CD4-positive, alpha-beta T cell treated with Interleukin-15 for 4 hours (primary cell): ENCODE measurements at regions not wholly inside any gene's neighbourhood (a gene's known extent, or its start where the extent isn't known, plus 50 kb on each side); places are given as distances from the start of the nearest gene placed in this dataset.
"Not testable (repeated sequence)": the region's sequence is repeated elsewhere in the genome, so short reads cannot be mapped to it uniquely, and the experiment has no call there.

Experiments
- DNase-seq: peaks from one replicate; pipeline ENCODE4 v3.0.0-alpha.2; 2020; ENCODE audit warnings: low spot score

DNA sequence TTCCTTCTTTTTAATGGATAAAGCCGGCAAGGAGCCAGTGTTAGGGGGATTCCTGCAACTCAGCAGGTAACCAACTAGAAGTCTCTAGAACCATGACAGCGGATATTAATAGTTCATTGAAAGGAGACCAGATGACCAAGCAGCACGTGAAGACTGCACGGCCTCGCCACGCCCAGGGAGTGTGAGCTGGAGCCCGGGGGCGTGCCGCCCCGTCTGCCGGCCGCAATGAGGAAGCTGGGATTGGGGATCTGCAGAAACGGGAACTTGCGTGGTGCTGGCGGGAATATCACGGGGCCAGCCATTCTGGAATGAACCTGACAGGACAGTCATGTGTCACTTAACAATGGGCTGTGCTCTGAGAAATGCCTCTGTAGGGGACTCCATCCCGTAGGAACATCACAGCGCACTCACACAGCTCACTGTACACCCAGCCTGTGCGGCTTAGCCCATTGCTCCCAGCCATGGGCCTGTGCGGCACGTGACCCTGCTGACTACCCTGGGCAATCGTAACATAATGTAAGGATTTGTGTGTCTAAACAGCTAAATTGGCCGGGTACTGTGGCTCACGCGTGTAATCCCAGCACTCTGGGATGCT, 4092.8 kb upstream of the TPTE start:
- not testable (repeated sequence) for DNase-seq

DNA sequence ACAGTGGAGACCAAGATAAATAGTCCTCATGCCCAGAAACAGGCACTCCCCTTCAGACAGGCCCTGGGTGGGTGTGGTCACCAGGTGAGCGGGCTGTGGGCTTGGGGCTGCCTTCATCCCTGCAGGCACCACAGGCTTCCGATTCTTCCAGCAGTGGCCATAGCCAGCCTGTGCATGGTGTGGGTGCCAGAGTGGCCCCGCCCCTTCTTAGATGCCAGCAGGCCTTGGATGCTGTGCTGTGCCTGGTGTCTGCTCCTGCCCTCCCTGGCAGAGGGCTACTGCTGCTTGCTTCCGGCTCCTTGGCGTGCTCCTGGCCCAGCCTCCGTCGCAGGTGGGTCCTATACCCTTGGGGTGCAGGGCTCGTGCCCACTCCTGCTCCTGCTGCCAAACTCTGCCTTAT, 4091.5 kb upstream of the TPTE start:
- not testable (repeated sequence) for DNase-seq

DNA sequence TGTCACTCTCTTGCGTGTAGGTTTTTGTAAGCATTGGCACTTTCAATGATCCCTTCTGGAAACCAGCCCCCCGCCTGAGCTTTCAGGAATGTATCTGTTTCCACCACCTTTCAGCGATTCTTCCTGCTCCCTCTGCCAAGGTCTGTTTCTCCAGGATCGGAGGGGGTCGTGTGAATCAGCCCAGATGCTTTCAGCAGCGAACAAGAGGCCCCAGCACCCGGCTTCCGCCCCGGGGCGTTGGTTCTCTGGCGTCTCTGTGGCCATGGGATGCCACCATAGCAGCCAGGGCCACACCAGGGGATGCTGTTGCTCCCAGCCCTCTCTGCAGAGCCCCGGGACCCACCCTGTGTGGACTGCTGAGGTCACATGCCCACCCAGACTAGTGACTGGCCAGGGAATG, 4088.2 kb upstream of the TPTE start:
- DNase-seq = not testable (repeated sequence)

DNA sequence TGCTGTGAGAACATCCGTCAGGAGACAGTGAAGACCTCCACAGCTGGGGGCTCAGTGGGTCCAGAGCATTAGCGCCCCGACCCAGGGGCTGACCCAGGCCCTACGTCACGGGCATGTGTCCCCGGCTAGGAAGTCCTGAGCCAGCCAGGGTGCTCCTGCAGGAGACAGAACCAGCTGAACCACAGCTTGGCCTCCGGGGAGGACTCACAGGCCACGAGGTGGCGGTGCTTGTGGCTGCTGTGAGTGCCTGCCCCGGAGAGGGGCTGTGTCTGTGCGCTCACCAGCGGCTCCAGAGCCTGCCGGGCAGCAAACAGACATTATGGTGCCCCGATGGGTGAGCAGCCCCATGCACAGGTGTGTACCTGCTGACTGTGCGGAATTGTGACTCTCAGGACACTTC, 4085.2 kb upstream of the TPTE start:
- not testable (repeated sequence) for DNase-seq

DNA sequence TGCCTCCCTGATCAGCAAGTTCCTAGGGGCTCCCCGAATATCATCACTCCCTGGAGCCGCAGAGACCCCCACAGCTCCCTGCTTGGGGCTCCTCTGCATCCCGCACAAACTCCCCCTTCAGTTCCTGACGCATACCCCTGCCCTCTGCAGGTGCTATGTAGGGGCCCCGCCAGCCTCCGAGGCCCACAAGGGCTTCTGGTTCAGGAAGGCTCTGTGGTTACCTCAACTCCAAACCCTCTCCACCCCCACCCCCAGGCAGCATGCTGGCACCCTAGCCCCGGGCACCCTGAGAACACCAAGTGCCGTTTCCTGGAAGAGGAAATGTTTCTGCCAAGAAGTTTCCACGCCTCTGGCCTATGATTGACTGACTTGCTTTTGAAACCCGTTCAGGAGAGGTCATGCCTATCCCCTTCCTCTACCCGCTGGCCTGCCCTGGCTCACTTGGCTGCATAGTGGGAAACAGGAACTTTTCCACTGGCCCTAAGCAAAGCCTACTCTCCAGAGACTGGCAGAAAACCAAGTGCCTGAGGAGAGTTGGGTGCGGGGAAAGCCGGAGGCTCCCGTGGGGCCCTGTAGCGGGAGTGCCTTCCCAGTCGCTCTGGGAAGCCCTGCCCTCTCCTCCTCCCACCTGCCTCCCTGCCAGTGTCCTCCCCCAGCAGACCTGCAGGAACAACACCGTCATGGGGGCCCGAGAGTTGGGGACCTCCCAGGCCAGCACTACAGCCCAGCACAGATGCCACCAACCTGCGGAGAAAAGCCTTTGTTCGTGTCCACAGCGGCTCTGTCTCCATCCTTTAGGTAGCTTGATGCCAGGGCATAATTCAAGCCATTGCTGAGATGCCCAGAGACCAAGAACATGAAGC, 4084.2 kb upstream of the TPTE start:
- not testable (repeated sequence) for DNase-seq

DNA sequence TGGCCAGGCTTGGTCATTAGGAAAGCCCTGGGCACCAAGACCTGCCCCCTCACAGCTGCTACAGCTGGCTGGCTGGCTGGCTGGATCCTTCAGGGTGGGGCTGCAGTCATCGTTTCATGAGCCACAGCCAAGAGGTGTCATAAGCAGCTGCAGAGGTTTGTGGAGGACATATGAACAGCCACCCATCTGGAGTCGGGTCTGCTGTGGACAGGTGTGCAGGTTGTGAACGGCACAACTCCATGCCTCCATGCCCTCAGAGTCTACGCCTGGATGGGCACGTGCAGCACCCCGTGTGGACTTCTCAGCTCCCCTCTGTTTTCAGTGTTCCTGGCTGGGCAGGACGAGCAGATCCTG, 4083.6 kb upstream of the TPTE start:
- DNase-seq = not testable (repeated sequence)

DNA sequence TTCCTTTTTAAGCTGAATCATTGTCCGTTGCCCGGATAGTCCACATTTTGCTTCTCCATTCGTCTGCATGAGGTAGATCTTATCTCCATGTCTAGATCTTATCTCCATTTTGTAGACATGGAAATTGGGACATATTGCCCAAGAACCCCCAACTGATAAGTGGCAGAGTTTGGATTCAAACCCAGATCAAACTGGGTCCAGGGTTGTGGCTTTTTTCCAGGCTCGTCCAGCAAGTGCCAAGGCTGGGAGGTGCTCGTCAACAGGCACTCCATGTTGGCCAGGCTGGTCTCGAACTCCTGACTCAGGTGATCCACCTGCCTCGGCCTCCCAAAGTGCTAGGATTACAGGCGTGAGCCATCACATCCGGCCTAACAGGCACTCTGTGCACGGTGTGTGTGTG, 4082.3 kb upstream of the TPTE start:
- not testable (repeated sequence) for DNase-seq

DNA sequence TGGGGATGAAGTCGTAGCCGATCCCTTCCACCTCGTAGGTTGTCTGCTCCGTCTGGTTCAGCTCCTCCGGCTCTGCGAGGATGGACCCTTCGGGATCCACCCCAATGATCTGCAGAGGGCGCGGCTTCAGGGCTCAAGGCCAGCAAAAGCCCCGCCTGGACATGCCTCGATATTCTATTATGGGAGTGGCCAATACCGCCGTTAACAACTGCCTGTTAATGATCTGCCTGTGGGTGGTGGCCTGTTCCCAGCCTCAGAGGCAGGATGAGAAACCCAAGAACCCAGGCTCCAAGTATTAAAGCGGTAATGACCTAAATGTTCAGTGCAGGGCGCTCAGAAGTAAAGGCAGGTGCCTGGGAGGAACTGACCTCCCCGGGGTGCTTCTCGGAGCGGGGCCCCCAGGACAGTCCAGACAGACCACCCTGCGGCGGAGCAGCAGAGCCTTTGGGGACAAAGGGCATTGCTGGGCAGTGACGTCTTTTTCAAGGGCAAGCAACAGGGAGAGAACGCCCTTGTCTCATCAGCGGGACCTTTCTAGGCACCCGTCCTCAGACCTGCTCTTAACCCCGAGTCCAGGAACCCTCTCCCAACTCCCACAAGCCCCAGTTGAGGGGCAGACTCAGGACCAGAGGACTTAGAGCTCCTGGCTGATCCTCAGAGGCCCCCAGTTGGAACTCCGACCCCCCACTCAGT, 4066.6 kb upstream of the TPTE start:
- DNase-seq = not testable (repeated sequence)

DNA sequence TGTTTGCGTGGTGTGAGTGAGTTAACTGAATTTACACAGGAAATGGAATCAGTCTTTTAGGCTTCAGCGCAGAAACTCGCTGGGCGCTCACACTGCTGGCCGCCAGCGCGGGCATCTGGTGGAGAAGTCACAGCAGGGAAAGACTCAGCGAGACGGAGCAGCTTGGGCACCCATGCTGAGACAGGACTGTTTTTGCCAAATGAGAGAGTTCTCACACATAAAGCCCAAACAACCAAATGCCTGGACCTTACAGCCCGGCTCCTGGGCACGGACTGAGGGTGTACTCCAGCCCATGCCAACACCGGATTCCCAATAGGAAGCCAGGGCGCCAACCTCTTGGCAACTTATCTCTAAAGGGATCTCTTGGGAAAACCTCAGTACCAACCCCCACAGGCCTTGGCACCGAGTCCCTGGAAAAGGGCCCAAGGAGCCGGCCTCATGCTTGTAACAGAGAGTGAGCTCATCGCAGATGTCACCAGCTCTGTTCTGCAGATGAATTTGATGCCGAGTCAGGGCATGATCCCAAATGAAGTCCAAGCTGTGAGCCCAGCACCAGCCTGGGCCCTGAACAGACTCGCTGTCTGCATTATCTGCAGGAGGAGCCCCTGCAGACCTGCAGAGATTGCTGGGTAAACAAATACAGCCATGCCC, 4065.2 kb upstream of the TPTE start:
- DNase-seq = not testable (repeated sequence)

DNA sequence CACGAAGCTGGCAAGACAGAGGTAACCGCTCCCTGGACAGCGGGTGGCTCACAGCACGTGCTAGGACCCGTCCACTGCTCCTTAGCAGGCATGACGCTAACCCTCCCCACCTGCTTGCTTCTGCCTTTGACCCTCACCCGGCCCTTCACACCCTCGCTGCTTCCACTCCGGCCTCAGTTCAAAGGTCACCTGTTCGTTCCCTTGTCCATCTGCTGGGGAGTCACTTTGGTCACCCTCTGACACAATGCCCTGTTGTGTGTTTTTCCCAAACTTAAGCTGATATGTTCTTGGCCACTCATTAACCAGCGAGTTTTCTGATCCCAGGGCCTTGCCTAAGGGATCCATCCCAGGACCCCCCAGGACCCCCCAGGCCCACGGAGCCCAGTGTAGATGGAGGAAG, 4061.6 kb upstream of the TPTE start:
- DNase-seq = not testable (repeated sequence)

DNA sequence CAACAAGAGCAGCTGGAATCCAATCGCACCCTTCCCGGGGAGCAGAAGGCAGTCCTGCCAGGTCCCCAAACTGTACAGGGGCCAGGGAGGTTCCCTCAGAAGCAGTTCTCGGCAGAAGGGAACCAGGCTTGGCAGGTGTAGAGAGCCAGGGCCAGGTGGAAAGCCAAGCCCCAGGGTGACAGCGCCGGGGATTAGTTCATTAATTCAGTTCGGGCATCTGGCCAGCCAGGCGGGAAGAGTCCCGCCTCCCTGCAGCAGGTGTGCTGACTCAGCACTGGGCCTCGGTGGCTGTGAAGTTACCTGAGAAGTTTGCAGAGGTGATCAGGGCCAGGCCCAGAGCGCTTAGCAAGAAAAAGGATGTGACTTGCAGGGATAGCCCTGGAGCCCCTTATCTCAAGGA, 4060.0 kb upstream of the TPTE start:
- DNase-seq = not testable (repeated sequence)

DNA sequence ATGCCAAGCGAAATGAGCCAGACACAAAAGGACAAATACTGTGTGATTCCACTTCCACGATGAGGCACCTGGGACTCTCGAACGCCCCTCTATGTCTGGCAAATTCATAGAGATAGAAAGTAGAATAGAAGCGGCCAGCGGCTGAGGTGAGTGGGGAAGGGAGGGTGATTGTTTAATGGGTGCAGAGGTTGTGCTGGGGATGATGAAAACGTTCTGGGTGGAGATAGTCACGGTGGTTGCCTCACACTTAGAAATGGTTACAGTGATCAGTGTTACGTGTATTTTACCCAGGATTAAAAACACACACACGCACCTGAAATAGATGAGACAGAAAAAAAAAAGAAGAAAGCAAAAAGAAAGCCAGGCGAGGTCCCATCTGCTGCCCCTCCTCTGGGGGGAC, 4057.0 kb upstream of the TPTE start:
- not testable (repeated sequence) for DNase-seq

DNA sequence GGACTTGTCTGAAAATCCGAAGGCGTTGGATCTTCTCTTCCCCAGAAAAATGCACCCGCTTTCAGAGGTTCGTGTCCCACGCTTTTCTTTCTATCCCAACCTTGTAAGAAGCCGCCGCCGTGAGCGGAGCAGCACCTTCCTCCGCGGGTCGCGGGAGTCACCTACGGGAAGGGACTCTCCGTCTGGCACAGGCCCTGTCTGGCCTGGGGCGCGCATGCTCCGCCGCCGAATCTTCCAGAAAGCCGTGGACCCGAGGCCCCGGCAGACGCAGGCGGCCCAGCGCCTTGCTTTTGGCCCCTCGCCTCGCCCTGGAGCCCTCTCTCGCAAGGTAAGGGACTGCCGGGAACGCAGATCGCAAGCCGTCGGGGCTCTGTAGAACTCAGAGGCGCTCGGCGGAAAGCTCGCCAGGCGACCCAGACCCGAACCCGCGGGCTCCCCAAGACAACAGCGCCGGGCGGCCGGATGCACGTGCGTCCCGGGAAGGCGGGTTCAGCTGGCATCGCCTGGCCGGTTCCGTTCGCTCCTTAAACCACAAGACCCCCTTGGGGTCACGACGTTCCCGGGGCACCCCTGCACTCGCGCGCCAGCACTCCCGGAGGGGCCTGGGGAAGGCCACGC, 4055.2 kb upstream of the TPTE start:
- DNase-seq = not testable (repeated sequence)

DNA sequence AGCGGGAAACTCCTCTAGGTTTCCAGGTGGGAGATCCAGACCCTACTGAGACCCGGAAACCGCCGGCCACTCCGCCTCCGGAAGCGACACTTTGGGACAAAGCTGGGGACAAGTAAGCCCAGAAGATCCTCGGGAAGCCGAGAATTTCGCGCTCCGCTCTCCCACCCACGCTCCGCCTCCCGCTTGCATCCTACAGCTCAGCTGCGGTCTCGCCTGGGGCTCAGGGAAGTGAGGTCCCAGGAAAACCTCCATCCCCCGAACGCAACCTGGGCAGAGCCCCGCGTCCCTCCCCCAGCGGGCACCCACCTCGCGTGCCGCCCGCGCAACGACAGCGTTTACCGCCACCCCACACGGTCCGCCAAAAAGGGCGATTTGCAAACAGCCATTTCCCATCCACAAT, 4054.7 kb upstream of the TPTE start:
- DNase-seq = not testable (repeated sequence)

DNA sequence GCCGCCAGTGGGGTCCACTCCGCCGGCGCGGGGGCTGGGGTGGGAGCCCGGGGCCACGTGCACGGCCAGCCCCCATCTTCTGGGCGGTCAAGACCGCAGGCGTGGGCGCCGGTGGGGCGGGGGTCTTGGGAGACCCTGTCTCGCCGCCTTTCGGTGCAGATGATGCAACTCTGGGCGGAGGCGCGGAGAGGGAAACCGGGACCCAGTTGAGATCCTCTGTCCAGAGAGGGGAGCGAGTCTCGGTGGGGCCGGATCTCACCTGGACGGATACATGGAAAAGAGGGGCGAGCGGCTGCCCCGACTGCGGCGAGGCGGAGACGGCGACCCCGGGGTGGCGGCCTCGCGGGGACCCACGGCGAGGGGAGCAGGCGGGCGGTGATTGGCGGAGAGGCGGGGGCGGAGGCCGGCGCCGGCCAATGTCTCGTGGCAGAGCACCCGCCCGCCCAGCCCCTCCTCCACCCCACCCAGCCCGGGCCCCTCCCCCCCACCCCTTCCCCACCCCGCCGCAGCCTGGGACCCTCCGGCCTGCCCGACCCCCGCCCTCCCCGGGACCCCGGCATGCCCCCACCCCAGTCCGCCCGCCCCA, 4054.1 kb upstream of the TPTE start:
- DNase-seq = not testable (repeated sequence)

DNA sequence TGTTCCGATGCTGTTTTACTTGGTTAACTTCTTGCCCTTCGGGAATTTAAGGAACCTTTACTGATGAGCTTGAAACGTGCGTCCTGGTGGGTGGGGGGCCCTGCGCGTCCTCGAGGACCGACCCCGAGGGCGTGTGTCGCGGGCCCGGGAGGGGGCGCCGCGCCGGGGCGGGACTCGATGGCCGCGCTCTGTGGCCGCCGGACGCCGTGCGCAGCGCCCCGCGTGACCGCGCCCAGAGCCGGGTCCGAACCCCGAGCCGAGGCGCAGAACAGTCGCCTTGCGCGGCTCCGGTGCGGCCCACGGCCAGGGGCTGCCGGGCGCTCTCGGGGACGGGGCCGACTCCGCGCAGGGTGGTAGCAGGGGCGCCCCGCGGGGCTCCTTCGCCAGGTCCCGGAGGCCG, 4053.5 kb upstream of the TPTE start:
- not testable (repeated sequence) for DNase-seq

DNA sequence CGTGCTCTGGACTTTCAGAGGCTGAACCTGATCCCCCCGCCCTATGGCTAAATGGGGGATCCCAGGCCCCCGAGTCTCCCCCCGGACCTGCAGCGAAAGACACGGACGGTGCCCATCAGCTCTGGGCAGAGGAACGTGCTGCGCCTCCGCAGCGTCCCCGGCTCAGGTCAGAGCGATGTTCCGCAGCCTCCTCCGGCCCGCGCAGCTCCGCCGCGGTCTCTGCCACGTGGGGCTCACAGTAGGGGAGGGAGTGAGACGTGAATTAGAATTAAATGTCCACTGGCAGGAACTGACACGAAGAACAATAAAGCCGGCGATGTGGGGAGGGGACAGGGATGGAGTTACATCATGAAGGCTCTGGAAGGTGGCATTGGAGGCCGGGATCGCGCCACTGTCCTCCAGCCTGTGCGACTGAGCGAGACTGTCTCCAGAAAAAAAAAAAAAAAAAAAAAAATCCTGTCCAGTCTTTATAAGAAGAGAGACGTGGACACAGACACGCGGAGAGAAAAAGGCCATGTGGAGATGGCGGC, 4053.0 kb upstream of the TPTE start:
- not testable (repeated sequence) for DNase-seq

DNA sequence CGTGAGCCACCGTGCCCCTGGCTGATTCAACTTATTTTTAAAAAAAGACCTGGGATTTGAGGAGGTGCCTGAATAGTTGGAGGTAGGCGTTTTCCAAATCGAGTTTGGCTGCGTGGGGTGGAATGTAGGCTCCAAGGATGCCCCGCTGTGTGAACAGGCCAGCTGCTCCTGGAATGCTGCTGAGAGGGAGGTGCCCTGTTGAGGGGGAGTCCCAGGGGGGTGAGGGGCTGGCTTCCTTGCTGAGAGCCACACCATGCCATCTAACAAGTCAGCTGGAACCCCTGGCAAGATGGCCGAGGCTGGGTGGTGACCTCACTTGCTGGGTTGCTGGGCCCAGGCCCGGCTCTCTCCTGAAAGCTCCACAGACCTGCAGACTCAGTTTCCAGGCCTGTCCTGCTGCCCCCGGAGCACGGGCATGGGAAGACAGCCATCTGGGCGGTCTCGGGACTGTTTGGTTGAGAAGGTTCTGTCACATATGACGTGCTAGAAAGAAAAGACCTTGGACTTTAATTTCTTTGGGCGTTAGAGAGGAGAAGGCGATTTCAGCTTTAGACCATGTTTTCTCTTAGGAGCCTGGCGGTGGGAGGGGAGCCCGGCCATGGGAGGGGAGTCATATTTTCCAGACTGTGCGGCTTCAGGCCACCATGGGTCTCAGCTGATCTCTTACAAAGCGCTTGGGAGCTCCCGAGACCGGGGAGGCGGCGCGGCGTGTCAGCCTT, 4047.0 kb upstream of the TPTE start:
- DNase-seq = not testable (repeated sequence)

DNA sequence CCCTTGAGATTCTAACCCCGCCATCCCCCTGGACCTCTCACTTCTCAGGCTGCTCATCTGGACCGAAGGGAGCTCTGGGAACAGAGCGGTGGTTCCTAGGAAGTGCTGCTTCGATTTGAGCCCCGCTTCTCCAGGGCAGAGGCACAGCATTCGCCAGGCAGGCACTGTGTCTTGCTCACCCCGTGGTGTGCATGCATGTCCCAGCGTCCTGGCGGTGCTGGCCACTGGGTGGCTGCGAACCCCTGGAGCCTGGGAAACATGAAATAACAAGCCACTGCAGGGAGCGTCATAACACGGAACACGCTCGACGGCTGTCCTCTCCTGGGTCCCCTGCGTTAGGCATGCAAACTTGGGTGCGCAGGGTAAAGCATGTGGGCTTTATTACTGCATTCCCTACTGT, 4040.3 kb upstream of the TPTE start:
- not testable (repeated sequence) for DNase-seq

DNA sequence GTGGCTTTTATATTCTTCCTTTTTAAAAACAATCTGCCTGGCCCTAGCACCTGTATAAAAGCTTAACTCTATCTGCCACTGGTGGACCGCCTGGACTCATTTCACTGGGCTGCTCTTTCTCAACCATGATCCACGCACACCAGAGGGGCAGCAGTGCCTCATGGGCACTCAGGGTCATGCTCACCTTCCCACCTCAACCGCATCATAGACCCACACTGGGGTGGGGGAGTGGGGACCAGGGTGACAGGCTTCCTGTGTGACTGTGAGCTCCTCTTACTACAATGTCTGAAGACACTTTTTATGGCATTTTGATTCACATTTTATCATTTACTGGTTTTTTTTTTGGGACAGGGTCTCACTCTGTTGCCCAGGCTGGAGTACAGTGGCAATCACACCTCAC, 4038.8 kb upstream of the TPTE start:
- not testable (repeated sequence) for DNase-seq

DNA sequence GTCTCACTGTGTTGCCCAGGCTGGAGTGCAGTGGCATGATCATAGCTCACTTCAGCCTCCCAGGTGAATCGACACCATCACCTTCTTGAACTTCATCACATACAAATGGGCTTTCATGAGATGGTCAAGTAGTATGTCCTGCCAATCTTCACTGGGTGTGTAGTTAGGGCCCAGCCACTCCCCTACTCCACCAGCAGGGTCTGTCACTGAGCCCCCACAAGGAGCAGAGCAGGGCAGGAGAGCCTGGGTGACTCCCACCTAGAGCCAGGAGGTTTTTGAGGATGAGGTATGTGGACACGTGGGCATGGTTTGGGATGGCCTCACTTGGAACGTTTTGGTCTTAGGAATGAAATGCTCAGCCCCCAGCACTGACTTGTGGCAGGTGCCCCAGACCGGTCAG, 4037.7 kb upstream of the TPTE start:
- DNase-seq = not testable (repeated sequence)
